HEK293T (cell line): ENCODE measurements at regions not wholly inside any gene's neighbourhood (a gene's known extent, or its start where the extent isn't known, plus 50 kb on each side); places are given as distances from the start of the nearest gene placed in this dataset.

ENCODE experiments used
- CTCF ChIA-PET: fragments of 350-600 bp; formaldehyde crosslinking; extraction: SDS; loops from one replicate; lab custom pipeline; 2021; ENCODE audit warnings: antibody characterized with exemption, inconsistent platforms; lab: Yijun Ruan, JAX
- POLR2A ChIA-PET: fragments of 350-600 bp; formaldehyde crosslinking; extraction: SDS; loops from one replicate; lab custom pipeline; 2020; ENCODE audit warnings: antibody characterized with exemption, inconsistent platforms; lab: Yijun Ruan, JAX
- DNase-seq: peaks from one replicate; pipeline ENCODE4 v3.0.0; 2012; ENCODE audit warnings: mixed read lengths; ENCODE audit errors: extremely low spot score
- ARNT ChIP-seq: fragments of 450-650 bp; IDR thresholded peaks from 2 replicates; pipeline ENCODE4 v1.6.1; 2017; ENCODE audit warnings: mild to moderate bottlenecking
- BHLHE40 ChIP-seq: fragments of 450-650 bp; IDR thresholded peaks from 2 replicates; pipeline ENCODE4 v1.6.1; 2016; ENCODE audit warnings: mild to moderate bottlenecking, moderate library complexity, borderline replicate concordance
- CTBP1 ChIP-seq: fragments of 450-650 bp; IDR thresholded peaks from 2 replicates; pipeline ENCODE4 v1.6.1; 2016; ENCODE audit warnings: borderline replicate concordance
- ELF4 ChIP-seq: fragments of 450-650 bp; IDR thresholded peaks from 2 replicates; pipeline ENCODE4 v1.6.1; 2017; ENCODE audit warnings: antibody characterized with exemption
- FOXA1 ChIP-seq: fragments of 450-650 bp; IDR thresholded peaks from 2 replicates; pipeline ENCODE4 v1.6.1; 2016; ENCODE audit warnings: mild to moderate bottlenecking
- FOXK2 ChIP-seq: fragments of 450-650 bp; IDR thresholded peaks from 2 replicates; pipeline ENCODE4 v1.6.1; 2016; ENCODE audit warnings: mild to moderate bottlenecking
- FOXM1 ChIP-seq: fragments of 450-650 bp; IDR thresholded peaks from 2 replicates; pipeline ENCODE4 v1.6.1; 2017; ENCODE audit warnings: mild to moderate bottlenecking, borderline replicate concordance
- HDGF ChIP-seq: fragments of 450-650 bp; IDR thresholded peaks from 2 replicates; pipeline ENCODE4 v1.6.1; 2017; ENCODE audit warnings: antibody characterized with exemption, borderline replicate concordance
- L3MBTL2 ChIP-seq: fragments of 450-650 bp; conservative IDR thresholded peaks from 2 replicates; pipeline ENCODE4 v1.6.1; 2016; ENCODE audit warnings: mild to moderate bottlenecking
- LEF1 ChIP-seq: fragments of 450-650 bp; IDR thresholded peaks from 2 replicates; pipeline ENCODE4 v1.6.1; 2017; ENCODE audit warnings: mild to moderate bottlenecking, borderline replicate concordance
- NFRKB ChIP-seq: fragments of 450-650 bp; IDR thresholded peaks from 2 replicates; pipeline ENCODE4 v1.6.1; 2016; ENCODE audit warnings: mild to moderate bottlenecking, moderate library complexity
- SP1 ChIP-seq: fragments of 450-650 bp; IDR thresholded peaks from 2 replicates; pipeline ENCODE4 v1.6.1; 2017
- SUZ12 ChIP-seq: fragments of 450-650 bp; IDR thresholded peaks from 2 replicates; pipeline ENCODE4 v1.6.1; 2016; ENCODE audit warnings: mild to moderate bottlenecking
- TARDBP ChIP-seq: fragments of 450-650 bp; IDR thresholded peaks from 2 replicates; pipeline ENCODE4 v1.6.1; 2016
- ZNF384 ChIP-seq: fragments of 450-650 bp; IDR thresholded peaks from 2 replicates; pipeline ENCODE4 v1.6.1; 2016
- TF ChIP-seq, protein P1 (sequence below): fragments of 450-650 bp; IDR thresholded peaks from 2 replicates; pipeline ENCODE4 v1.6.1; 2016

DNA sequence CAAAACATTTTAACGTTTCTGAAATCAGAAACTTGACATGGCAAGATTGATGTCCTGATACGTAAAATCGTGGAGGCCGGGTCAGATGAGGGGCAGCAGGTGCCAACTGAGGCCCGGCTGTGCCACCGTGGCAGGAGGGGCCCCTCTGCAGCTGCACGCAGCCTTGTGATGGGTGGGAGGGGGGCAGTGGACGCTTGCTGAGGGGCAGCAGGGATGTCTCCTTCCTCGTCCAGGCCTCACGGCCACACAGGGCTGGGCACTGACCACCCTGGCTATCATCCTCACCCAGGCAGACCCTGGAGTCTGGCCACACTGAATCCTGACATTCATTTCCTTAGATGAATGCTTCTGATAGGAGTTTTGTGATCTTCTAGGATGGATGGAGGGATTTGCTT is 114.7 kb downstream of the ERMARD start:
- ChIA-PET POLR2A (no interaction called here), CTCF (no interaction called here)
- TF ChIP-seq, protein P1, sequence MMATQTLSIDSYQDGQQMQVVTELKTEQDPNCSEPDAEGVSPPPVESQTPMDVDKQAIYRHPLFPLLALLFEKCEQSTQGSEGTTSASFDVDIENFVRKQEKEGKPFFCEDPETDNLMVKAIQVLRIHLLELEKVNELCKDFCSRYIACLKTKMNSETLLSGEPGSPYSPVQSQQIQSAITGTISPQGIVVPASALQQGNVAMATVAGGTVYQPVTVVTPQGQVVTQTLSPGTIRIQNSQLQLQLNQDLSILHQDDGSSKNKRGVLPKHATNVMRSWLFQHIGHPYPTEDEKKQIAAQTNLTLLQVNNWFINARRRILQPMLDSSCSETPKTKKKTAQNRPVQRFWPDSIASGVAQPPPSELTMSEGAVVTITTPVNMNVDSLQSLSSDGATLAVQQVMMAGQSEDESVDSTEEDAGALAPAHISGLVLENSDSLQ = no peak
- TF ChIP-seq FOXM1 = no peak
- TF ChIP-seq ZNF384 = no peak
- no peak for TF ChIP-seq ELF4
- no peak for TF ChIP-seq NFRKB
- DNase-seq = no peak

GRCh38 chr6:169865346-169866139 is 114.1 kb downstream of the ERMARD start:
- POLR2A ChIA-PET = no interaction called here
- no peak for DNase-seq
- TF ChIP-seq ELF4 (no peak), SUZ12 (no peak), ZNF384 (no peak), FOXK2 (no peak), L3MBTL2 (no peak), FOXA1 (no peak), BHLHE40 (no peak), SP1 (no peak), TARDBP (no peak), HDGF (no peak), CTBP1 (no peak), FOXM1 (no peak), LEF1 (no peak), ARNT (no peak), NFRKB (no peak)
- TF ChIP-seq, protein P1 = no peak
- CTCF ChIA-PET = interaction anchor here (1.1 kb wide), 1 partner anchor 9 kb away, joined by 3 read pairs; no protein-coding TSS in a partner anchor

DNA sequence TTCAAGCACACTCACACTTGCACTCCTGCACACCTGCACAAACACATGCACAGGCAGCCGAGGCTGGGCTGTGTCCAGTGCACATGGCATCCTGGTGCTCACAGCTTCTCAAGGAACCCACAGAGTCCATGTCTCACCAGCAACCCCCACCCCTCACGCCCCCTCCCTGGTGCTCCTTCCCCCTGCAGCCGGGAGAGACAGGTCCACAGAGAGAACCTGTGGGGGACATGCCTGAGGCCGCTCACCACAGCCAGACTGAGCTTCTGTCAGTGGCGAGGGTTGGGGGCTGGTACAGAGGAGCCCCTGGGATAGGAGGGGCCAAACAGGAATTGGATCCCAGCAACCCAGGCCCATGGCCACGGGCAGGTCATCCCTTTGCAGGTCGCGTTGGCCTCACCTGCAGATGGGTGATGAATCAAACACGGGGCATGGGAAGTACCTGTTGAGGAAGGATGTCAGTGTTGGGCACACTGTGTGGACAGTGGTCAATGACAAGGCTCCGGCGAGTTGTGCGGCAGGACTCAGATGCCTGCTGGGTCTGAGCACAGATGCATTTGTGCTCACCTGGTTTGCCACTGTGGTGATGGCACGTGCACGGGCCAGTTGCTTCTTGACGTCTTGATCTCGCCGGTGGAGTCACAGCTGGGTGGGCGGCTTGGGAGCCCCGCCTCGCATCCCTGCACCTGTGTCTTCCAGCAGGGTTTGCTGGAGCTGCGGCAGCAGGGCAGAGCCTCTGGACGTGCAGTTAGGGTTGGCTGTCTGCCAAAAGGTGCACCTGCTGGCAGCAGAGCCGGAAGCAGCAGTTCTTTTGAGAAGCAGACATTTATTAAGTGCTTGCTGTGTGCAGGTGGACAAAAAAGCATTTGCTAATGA is 113.0 kb downstream of the ERMARD start:
- no peak for TF ChIP-seq CTBP1
- TF ChIP-seq ARNT = no peak
- TF ChIP-seq SUZ12 = no peak
- no peak for TF ChIP-seq L3MBTL2
- no peak for TF ChIP-seq SP1
- no peak for TF ChIP-seq ZNF384
- TF ChIP-seq BHLHE40 = no peak
- no peak for TF ChIP-seq NFRKB
- DNase-seq = no peak
- POLR2A ChIA-PET = no interaction called here
- CTCF ChIA-PET = interaction anchor here (1.1 kb wide), 1 partner anchor 10 kb away, joined by 3 read pairs; no protein-coding TSS in a partner anchor

GRCh38 chr6:169863710-169864109 is 112.3 kb downstream of the ERMARD start:
- ChIA-PET CTCF (no interaction called here), POLR2A (no interaction called here)
- DNase-seq = no peak
- TF ChIP-seq FOXM1 (no peak), TARDBP (no peak), BHLHE40 (no peak), LEF1 (no peak)

GRCh38 chr6:169862892-169863525 is 111.6 kb downstream of the ERMARD start:
- TF ChIP-seq ZNF384 (no peak), BHLHE40 (no peak), NFRKB (no peak), L3MBTL2 (no peak), TARDBP (no peak), CTBP1 (no peak), FOXK2 (no peak)
- POLR2A ChIA-PET = no interaction called here
- DNase-seq = no peak
- CTCF ChIA-PET = no interaction called here

DNA sequence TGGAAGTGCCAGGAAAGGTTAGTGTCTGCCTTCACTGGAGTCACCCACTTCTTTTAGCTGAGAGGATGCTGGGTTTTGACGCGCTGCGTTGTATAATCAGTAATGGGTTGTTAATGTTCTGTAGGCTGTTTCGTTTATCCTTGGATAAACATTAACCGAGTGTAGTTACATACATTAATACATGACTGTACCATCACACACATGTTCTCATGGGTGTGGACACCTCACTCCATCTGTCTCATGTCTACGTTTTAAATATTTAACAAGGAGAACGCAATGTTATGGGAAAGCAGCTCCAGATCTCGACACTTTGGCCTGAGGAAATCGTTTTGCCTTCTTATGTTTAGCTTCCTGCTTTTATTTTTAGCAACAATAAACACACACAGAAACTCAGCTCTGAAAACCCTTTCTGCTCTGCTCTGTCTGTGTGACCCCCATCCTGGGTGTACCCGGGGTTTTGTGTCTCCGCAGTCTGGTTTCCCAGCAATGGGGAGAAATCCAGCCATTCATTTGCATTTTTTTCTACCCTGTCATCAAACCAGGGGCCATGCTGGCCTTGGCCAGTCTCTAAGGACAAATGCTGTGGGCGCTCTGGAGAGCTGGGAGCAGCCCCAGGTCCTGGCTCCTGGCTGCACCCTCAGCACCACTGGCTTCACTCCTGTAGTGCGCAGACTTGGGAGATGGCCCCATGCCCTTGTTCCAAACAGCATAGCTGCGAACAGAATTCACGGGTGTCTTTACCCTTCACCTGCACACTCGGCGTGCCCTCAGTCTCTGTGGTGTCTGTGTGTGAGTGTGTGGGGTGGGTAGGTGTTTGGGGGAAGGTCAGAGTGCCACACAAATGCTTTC is 110.8 kb downstream of the ERMARD start:
- ChIA-PET POLR2A (no interaction called here), CTCF (no interaction called here)
- no peak for TF ChIP-seq ZNF384
- no peak for TF ChIP-seq ELF4
- no peak for DNase-seq
